ENCODE measurements at regions not wholly inside any gene's neighbourhood (a gene's known extent, or its start where the extent isn't known, plus 50 kb on each side); places are given as distances from the start of the nearest gene placed in this dataset.

GRCh38 chr18:41021089-41021488, 933.9 kb upstream of the PIK3C3 start:
- no peaks in the 10 kb centered on the region for H3K27me3 ChIP-seq (replicated peaks; ENCODE audit: insufficient read depth)
- no peak for TF ChIP-seq CTCF (IDR thresholded peaks at IDR 0.05)
- ATAC-seq (ENCODE audit: insufficient number of reproducible peaks, low FRiP score, low read depth) = no peak
- no peak for DNase-seq (ENCODE audit: low spot score)
- no peaks in the 10 kb centered on the region for H3K4me1 ChIP-seq (ENCODE audit: control insufficient read depth in 1 of 2, low read depth in 2 of 2)
- H3K4me3 ChIP-seq = no peak overlapping the region
- no peaks in the 10 kb centered on the region for H3K9me3 ChIP-seq
- H3K36me3 ChIP-seq = no peaks in the 10 kb centered on the region
- no peak overlapping the region for H3K27ac ChIP-seq

GRCh38 chr18:41012194-41012593, 942.8 kb upstream of the PIK3C3 start:
- H3K4me3 ChIP-seq = no peak overlapping the region
- H3K27ac ChIP-seq = no peak overlapping the region
- no peaks in the 10 kb centered on the region for H3K27me3 ChIP-seq (replicated peaks; ENCODE audit: insufficient read depth)
- H3K36me3 ChIP-seq = no peaks in the 10 kb centered on the region
- DNase-seq (ENCODE audit: low spot score) (no peak), ATAC-seq (ENCODE audit: insufficient number of reproducible peaks, low FRiP score, low read depth) (no peak)
- H3K4me1 ChIP-seq (ENCODE audit: control insufficient read depth in 1 of 2, low read depth in 2 of 2) = no peaks in the 10 kb centered on the region
- TF ChIP-seq CTCF (IDR thresholded peaks at IDR 0.05) = no peak
- H3K9me3 ChIP-seq = no peaks in the 10 kb centered on the region

GRCh38 chr18:41009926-41010325, 945.1 kb upstream of the PIK3C3 start:
- Histone ChIP-seq H3K4me3 (no peak overlapping the region), H3K9me3 (no peaks in the 10 kb centered on the region), H3K27ac (no peak overlapping the region), H3K36me3 (no peaks in the 10 kb centered on the region), H3K4me1 (ENCODE audit: control insufficient read depth in 1 of 2, low read depth in 2 of 2) (no peaks in the 10 kb centered on the region), H3K27me3 (replicated peaks; ENCODE audit: insufficient read depth) (no peaks in the 10 kb centered on the region)
- ATAC-seq (ENCODE audit: insufficient number of reproducible peaks, low FRiP score, low read depth) (no peak), DNase-seq (ENCODE audit: low spot score) (no peak)
- no peak for TF ChIP-seq CTCF (IDR thresholded peaks at IDR 0.05)

GRCh38 chr18:41004324-41004723, 950.7 kb upstream of the PIK3C3 start:
- no peak for TF ChIP-seq CTCF (IDR thresholded peaks at IDR 0.05)
- Histone ChIP-seq H3K27me3 (replicated peaks; ENCODE audit: insufficient read depth) (no peaks in the 10 kb centered on the region), H3K9me3 (no peaks in the 10 kb centered on the region), H3K4me3 (no peak overlapping the region), H3K4me1 (ENCODE audit: control insufficient read depth in 1 of 2, low read depth in 2 of 2) (no peaks in the 10 kb centered on the region), H3K36me3 (no peaks in the 10 kb centered on the region), H3K27ac (no peak overlapping the region)
- DNase-seq (ENCODE audit: low spot score) (no peak), ATAC-seq (ENCODE audit: insufficient number of reproducible peaks, low FRiP score, low read depth) (no peak)

- Histone ChIP-seq H3K4me3 (no peak overlapping the region), H3K27me3 (replicated peaks; ENCODE audit: insufficient read depth) (no peaks in the 10 kb centered on the region), H3K4me1 (ENCODE audit: control insufficient read depth in 1 of 2, low read depth in 2 of 2) (no peaks in the 10 kb centered on the region), H3K36me3 (no peaks in the 10 kb centered on the region), H3K9me3 (no peaks in the 10 kb centered on the region), H3K27ac (no peak overlapping the region)
- TF ChIP-seq CTCF (IDR thresholded peaks at IDR 0.05) = no peak
- DNase-seq (ENCODE audit: low spot score) (no peak), ATAC-seq (ENCODE audit: insufficient number of reproducible peaks, low FRiP score, low read depth) (no peak)
These were observed 959.5 kb upstream of the PIK3C3 start for GRCh38 chr18:40995529-40995928.
